A549 (cell line): ENCODE measurements at regions not wholly inside any gene's neighbourhood (a gene's known extent, or its start where the extent isn't known, plus 50 kb on each side); places are given as distances from the start of the nearest gene placed in this dataset.

Source experiments
- ATAC-seq, 2 experiments: fragments of 200-7000 bp in 1 of 2; fragments of >200 bp in 1 of 2; cut with Nextera tagmentation in 1 of 2; cut with Tn5 transposase in 1 of 2; 3 replicates each; pipeline versions ENCODE4 v1.8.0 to v1.9.1; 2018 to 2020; ENCODE audit warnings: mild to moderate bottlenecking in 1 of 2, moderate library complexity in 1 of 2
- CTCF ChIA-PET: fragments of 300-600 bp; sonication (Branson Sonifier 250); formaldehyde crosslinking; extraction: SDS; loops from one replicate; lab custom pipeline; 2021; ENCODE audit warnings: antibody characterized with exemption, inconsistent platforms; lab: Yijun Ruan, JAX
- POLR2A ChIA-PET: fragments of 350-600 bp; formaldehyde crosslinking; extraction: SDS; loops from one replicate; lab custom pipeline; 2021; ENCODE audit warnings: antibody characterized with exemption, inconsistent platforms; lab: Yijun Ruan, JAX
- DNase-seq, 2 experiments: peaks; one replicate each; pipeline versions ENCODE4 v3.0.0 to v3.0.0-alpha.2; 2011 to 2016; ENCODE audit warnings: low read depth in 1 of 2, low spot score in 1 of 2
- FAIRE-seq: peaks from 2 replicates; lab custom pipeline; 2011; peaks lifted over from hg19 to GRCh38; lab: Jason Lieb, UNC
- H3K27ac ChIP-seq, 2 experiments: fragments of >200 bp; sonication (Bioruptor Twin); formaldehyde crosslinking; 3 replicates each; pipeline ENCODE4 v1.5.1; 2016 to 2017
- H3K4me1 ChIP-seq: fragments of >200 bp; sonication (Bioruptor Twin); formaldehyde crosslinking; 3 replicates; pipeline ENCODE4 v1.6.1; 2016
- H3K4me2 ChIP-seq: fragments of >200 bp; sonication (Bioruptor Twin); formaldehyde crosslinking; 3 replicates; pipeline ENCODE4 v1.6.1; 2016
- H3K4me3 ChIP-seq: fragments of >200 bp; sonication (Bioruptor Twin); formaldehyde crosslinking; 3 replicates; pipeline ENCODE4 v1.5.1; 2016
- H3K9me3 ChIP-seq: fragments of >200 bp; sonication (Bioruptor Twin); formaldehyde crosslinking; 3 replicates; pipeline ENCODE4 v1.6.1; 2016
- BHLHE40 ChIP-seq: IDR thresholded peaks from 2 replicates; pipeline ENCODE4 v1.6.1; 2012; ENCODE audit warnings: low read depth, low read length, inconsistent platforms
- CBX8 ChIP-seq: fragments of 200-600 bp; sonication (generic); IDR thresholded peaks from 2 replicates; pipeline ENCODE4 v1.6.1; 2016
- CHD2 ChIP-seq: fragments of 150-350 bp; IDR thresholded peaks from 2 replicates; pipeline ENCODE4 v1.6.1; 2014; ENCODE audit warnings: low read length; ENCODE audit not compliant: partially characterized antibody
- CHD4 ChIP-seq: fragments of 200-600 bp; sonication (generic); IDR thresholded peaks from 2 replicates; pipeline ENCODE4 v1.6.1; 2016; ENCODE audit warnings: antibody characterized with exemption, mild to moderate bottlenecking, borderline replicate concordance
- EHF ChIP-seq: fragments of 250-450 bp; sonication (Bioruptor Pico); IDR thresholded peaks from 2 replicates; pipeline ENCODE4 v1.5.0; 2020; ENCODE audit warnings: mild to moderate bottlenecking
- FOSL2 ChIP-seq, 2 experiments: fragments of 450-650 bp in 1 of 2; fragments of >200 bp in 1 of 2; sonication (Bioruptor Twin) in 1 of 2; formaldehyde crosslinking; IDR thresholded peaks; 2 replicates each; pipeline versions ENCODE4 v1.5.0 to v1.6.1; 2016 to 2020; ENCODE audit warnings: mild to moderate bottlenecking in 1 of 2, moderate library complexity in 1 of 2
- FOXS1 ChIP-seq: fragments of 250-450 bp; sonication (Bioruptor Pico); IDR thresholded peaks from 2 replicates; pipeline ENCODE4 v1.5.0; 2020; ENCODE audit warnings: mild to moderate bottlenecking, moderate library complexity
- HOXB13 ChIP-seq: fragments of 250-450 bp; sonication (Bioruptor Pico); IDR thresholded peaks from 2 replicates; pipeline ENCODE4 v1.5.0; 2020; ENCODE audit warnings: low read depth, mild to moderate bottlenecking, moderate library complexity
- HOXB5 ChIP-seq: fragments of 250-450 bp; sonication (Bioruptor Pico); IDR thresholded peaks from 2 replicates; pipeline ENCODE4 v1.5.0; 2020; ENCODE audit warnings: mild to moderate bottlenecking, moderate library complexity
- JUN ChIP-seq, 2 experiments: fragments of >200 bp; sonication (Bioruptor Twin); formaldehyde crosslinking; IDR thresholded peaks; 2 replicates in 1 of 2; 3 replicates in 1 of 2; pipeline ENCODE4 v1.6.1; 2016 to 2017
- KDM1A ChIP-seq: fragments of 200-600 bp; sonication (generic); IDR thresholded peaks from 2 replicates; pipeline ENCODE4 v1.6.1; 2016; ENCODE audit warnings: low read depth, mild to moderate bottlenecking
- KDM5A ChIP-seq: fragments of 200-600 bp; sonication (generic); IDR thresholded peaks from 2 replicates; pipeline ENCODE4 v1.6.1; 2016; ENCODE audit warnings: antibody characterized with exemption, mild to moderate bottlenecking
- MAZ ChIP-seq: fragments of 150-350 bp; IDR thresholded peaks from 2 replicates; pipeline ENCODE4 v1.6.1; 2014; ENCODE audit warnings: antibody characterized with exemption, low read depth, low read length, borderline replicate concordance
- MYC ChIP-seq: IDR thresholded peaks from 2 replicates; pipeline ENCODE4 v1.6.1; 2012; ENCODE audit warnings: mild to moderate bottlenecking, inconsistent platforms, low read length, improper control_type of control experiment, borderline replicate concordance
- NFE2L2 ChIP-seq: fragments of 150-350 bp; conservative IDR thresholded peaks from 2 replicates; pipeline ENCODE4 v1.6.1; 2014; ENCODE audit warnings: low read length
- PHF8 ChIP-seq: fragments of 200-600 bp; sonication (generic); IDR thresholded peaks from 2 replicates; pipeline ENCODE4 v1.6.1; 2016; ENCODE audit warnings: low read depth, mild to moderate bottlenecking, antibody characterized with exemption, moderate library complexity, borderline replicate concordance
- POLR2AphosphoS2 ChIP-seq: conservative IDR thresholded peaks from 2 replicates; pipeline ENCODE4 v1.6.1; 2012; ENCODE audit warnings: low read length, improper control_type of control experiment, inconsistent platforms
- RARB ChIP-seq: fragments of 250-450 bp; sonication (Bioruptor Pico); IDR thresholded peaks from 2 replicates; pipeline ENCODE4 v1.8.0; 2021; ENCODE audit warnings: mild to moderate bottlenecking, moderate library complexity
- SREBF2 ChIP-seq: fragments of 450-650 bp; IDR thresholded peaks from 2 replicates; pipeline ENCODE4 v1.6.1; 2014; ENCODE audit warnings: mild to moderate bottlenecking, moderate library complexity
- TFCP2L1 ChIP-seq: fragments of 250-450 bp; sonication (Bioruptor Pico); IDR thresholded peaks from 2 replicates; pipeline ENCODE4 v1.5.0; 2021; ENCODE audit warnings: mild to moderate bottlenecking
- TP53 ChIP-seq: fragments of 250-450 bp; sonication (Bioruptor Pico); IDR thresholded peaks from 2 replicates; pipeline ENCODE4 v1.5.0; 2021; ENCODE audit warnings: mild to moderate bottlenecking, moderate library complexity
- ZC3H11A ChIP-seq: fragments of 450-650 bp; IDR thresholded peaks from 2 replicates; pipeline ENCODE4 v1.6.1; 2014; ENCODE audit warnings: antibody characterized with exemption, mild to moderate bottlenecking
- WGBS: methylation state at CpG from one replicate; pipeline ENCODE4 v1.1.6; 2017; ENCODE audit errors: missing lambda C conversion rate; 5-methylcytosine and 5-hydroxymethylcytosine counted together
- TF ChIP-seq, protein P1 (sequence below): fragments of >200 bp; sonication (Bioruptor Twin); formaldehyde crosslinking; IDR thresholded peaks from 2 replicates; pipeline ENCODE4 v1.6.1; 2016
- TF ChIP-seq, protein P2 (sequence below): fragments of 250-450 bp; sonication (Bioruptor Pico); IDR thresholded peaks from 2 replicates; pipeline ENCODE4 v1.5.0; 2021; ENCODE audit warnings: mild to moderate bottlenecking, moderate library complexity, borderline replicate concordance
- TF ChIP-seq, protein P3 (sequence below): fragments of 150-350 bp; IDR thresholded peaks from 2 replicates; pipeline ENCODE4 v1.6.1; 2014; ENCODE audit warnings: low read depth, mild to moderate bottlenecking, low read length
- TF ChIP-seq, protein P4 (sequence below): IDR thresholded peaks from 2 replicates; pipeline ENCODE4 v1.6.1; 2012

DNA sequence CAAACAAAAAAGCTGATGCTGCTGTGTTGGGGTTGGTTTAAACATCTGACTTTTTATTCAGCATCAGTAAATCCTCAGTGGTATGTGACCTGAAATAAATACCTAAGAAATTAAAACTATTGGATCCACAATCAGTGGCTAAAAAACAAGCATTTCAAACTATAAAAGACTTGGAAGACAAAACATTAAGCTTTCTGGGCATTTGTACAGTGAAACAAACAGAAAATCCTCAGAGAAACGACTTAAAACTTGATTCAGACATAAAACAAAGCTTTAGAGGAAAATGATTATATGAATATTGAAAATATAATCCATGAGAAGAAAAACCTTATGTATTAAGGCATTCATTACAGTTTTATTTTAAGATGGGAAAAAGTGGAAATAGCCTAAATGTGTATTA lies 213.3 kb upstream of the INTU start:
- DNase-seq (no peak), ATAC-seq (no peak), FAIRE-seq (no peak)
- Histone ChIP-seq H3K4me2 (no peak overlapping the region), H3K27ac (no peak overlapping the region), H3K4me3 (no peak overlapping the region), H3K4me1 (no peaks in the 10 kb centered on the region), H3K9me3 (no peaks in the 10 kb centered on the region)
- POLR2A ChIA-PET, result no interaction called here
- no peak for TF ChIP-seq POLR2AphosphoS2
- no peak for TF ChIP-seq HOXB13 (CRISPR knock-in tag)
- TF ChIP-seq SREBF2, result no peak
- TF ChIP-seq, protein P1, sequence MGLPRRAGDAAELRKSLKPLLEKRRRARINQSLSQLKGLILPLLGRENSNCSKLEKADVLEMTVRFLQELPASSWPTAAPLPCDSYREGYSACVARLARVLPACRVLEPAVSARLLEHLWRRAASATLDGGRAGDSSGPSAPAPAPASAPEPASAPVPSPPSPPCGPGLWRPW, result no peak
- no peak for TF ChIP-seq CHD2
- no peak for TF ChIP-seq CHD4
- TF ChIP-seq MAZ, result no peak
- TF ChIP-seq HOXB5 (CRISPR knock-in tag), result no peak
- no peak for TF ChIP-seq RARB (CRISPR knock-in tag)
- no peak for TF ChIP-seq NFE2L2
- TF ChIP-seq, protein P2, sequence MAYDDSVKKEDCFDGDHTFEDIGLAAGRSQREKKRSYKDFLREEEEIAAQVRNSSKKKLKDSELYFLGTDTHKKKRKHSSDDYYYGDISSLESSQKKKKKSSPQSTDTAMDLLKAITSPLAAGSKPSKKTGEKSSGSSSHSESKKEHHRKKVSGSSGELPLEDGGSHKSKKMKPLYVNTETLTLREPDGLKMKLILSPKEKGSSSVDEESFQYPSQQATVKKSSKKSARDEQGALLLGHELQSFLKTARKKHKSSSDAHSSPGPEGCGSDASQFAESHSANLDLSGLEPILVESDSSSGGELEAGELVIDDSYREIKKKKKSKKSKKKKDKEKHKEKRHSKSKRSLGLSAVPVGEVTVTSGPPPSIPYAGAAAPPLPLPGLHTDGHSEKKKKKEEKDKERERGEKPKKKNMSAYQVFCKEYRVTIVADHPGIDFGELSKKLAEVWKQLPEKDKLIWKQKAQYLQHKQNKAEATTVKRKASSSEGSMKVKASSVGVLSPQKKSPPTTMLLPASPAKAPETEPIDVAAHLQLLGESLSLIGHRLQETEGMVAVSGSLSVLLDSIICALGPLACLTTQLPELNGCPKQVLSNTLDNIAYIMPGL (CRISPR knock-in tag), result no peak
- TF ChIP-seq KDM1A, result no peak
- no peak for TF ChIP-seq BHLHE40
- TF ChIP-seq MYC, result no peak
- TF ChIP-seq, protein P3, sequence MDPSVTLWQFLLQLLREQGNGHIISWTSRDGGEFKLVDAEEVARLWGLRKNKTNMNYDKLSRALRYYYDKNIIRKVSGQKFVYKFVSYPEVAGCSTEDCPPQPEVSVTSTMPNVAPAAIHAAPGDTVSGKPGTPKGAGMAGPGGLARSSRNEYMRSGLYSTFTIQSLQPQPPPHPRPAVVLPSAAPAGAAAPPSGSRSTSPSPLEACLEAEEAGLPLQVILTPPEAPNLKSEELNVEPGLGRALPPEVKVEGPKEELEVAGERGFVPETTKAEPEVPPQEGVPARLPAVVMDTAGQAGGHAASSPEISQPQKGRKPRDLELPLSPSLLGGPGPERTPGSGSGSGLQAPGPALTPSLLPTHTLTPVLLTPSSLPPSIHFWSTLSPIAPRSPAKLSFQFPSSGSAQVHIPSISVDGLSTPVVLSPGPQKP, result no peak
- WGBS, result 0% methylated on average over 1 of the region's 1 CpG
- CTCF ChIA-PET, result no interaction called here

DNA sequence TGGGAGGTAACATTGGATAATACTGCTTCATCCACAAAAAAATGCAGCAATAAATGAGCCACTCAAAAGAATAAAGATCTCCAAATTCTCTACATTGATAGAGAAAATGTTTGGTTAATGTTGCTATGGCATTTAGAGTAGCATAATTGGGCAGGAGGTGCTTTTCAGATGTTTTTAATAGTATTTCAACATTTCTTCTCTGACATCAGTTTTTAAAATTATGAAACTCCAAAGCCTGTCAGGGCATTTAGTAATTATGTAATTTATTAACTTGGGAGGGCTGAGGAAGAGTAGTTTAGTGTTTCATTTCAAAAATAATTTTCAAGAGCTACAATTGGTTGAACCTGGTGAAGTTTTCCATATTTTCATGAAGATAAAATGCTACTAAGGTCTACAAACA lies 211.3 kb upstream of the INTU start:
- H3K4me2 ChIP-seq, result no peak overlapping the region
- no peaks in the 10 kb centered on the region for H3K4me1 ChIP-seq
- H3K4me3 ChIP-seq, result no peak overlapping the region
- H3K9me3 ChIP-seq, result no peaks in the 10 kb centered on the region
- H3K27ac ChIP-seq, result no peak overlapping the region
- TF ChIP-seq, protein P4, sequence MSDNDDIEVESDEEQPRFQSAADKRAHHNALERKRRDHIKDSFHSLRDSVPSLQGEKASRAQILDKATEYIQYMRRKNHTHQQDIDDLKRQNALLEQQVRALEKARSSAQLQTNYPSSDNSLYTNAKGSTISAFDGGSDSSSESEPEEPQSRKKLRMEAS, result no peak
- TF ChIP-seq EHF (CRISPR knock-in tag) (no peak), JUN (IDR thresholded peaks at IDR 0.05) (no peak)
- TF ChIP-seq, protein P1, result no peak
- ChIA-PET POLR2A (no interaction called here), CTCF (interaction anchor here (0.6 kb wide), 1 partner anchor 614 kb away, joined by 3 read pairs; no protein-coding TSS in a partner anchor)
- FAIRE-seq (no peak), DNase-seq (no peak), ATAC-seq (no peak)

DNA sequence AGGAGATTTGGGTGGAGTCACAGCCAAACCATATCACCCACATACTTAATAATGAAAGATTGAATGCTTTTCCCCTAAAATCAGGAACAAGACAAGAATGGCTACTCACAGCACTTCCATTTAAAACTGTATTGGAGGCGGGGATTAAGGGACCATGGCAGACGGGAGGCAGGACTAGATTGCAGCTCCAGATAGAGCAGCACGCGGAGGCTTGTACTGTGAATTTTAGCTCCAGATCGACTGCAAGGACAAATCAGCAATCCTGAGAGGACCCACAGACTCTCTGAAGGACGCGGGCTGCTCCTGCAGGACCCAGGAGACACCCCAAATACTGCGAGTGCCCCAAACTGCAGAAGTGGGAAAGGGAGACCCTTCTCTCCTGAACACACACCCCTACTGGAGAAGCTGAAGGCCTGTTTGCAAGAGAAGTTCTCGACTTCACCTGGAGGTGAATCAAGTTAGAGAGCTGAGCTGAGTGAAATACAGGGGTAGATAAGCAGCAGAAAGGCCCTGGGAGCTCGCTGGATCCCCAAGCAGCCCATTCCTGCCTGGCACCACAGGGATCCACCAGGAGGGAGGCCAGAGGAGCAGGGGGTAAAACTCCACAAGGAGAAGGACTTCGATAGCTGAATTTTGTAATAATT lies 207.4 kb upstream of the INTU start:
- Histone ChIP-seq H3K9me3 (no peaks in the 10 kb centered on the region), H3K4me3 (no peak overlapping the region), H3K4me2 (no peak overlapping the region), H3K4me1 (no peaks in the 10 kb centered on the region), H3K27ac (no peak overlapping the region)
- no peak for TF ChIP-seq FOSL2 (IDR thresholded peaks at IDR 0.05)
- no peak for TF ChIP-seq FOSL2 (CRISPR knock-in tag; IDR thresholded peaks at IDR 0.05)
- no peak for TF ChIP-seq PHF8
- TF ChIP-seq RARB (CRISPR knock-in tag), result no peak
- no peak for TF ChIP-seq CHD2
- no peak for TF ChIP-seq KDM1A
- TF ChIP-seq, protein P3, result no peak
- no peak for TF ChIP-seq POLR2AphosphoS2
- no peak for TF ChIP-seq TP53 (CRISPR knock-in tag)
- TF ChIP-seq TFCP2L1 (CRISPR knock-in tag), result no peak
- TF ChIP-seq, protein P4, result no peak
- TF ChIP-seq KDM5A, result no peak
- TF ChIP-seq CHD4, result no peak
- TF ChIP-seq FOXS1 (CRISPR knock-in tag), result no peak
- TF ChIP-seq, protein P2 (CRISPR knock-in tag), result no peak
- TF ChIP-seq ZC3H11A, result no peak
- TF ChIP-seq CBX8, result no peak
- FAIRE-seq (no peak), ATAC-seq (no peak), DNase-seq (no peak)
- POLR2A ChIA-PET, result no interaction called here
- CTCF ChIA-PET, result no interaction called here
- 53% methylated on average over 11 of the region's 11 CpGs for WGBS
